Right renal cortex interstitium (tissue), 3 donors: ENCODE measurements at regions not wholly inside any gene's neighbourhood (a gene's known extent, or its start where the extent isn't known, plus 50 kb on each side); places are given as distances from the start of the nearest gene placed in this dataset.

ENCODE experiments used
- DNase-seq, 3 donors: peaks; one replicate each; pipeline ENCODE4 v3.0.0-alpha.2; 2013; ENCODE audit warnings: low read depth in 3 of 3, low spot score in 2 of 3

GRCh38 chr1:34686531-34686930, 68.3 kb upstream of the GJB5 start:
- no peak for DNase-seq

GRCh38 chr1:34688006-34688741, 66.7 kb upstream of the GJB5 start:
- DNase-seq, result no peak

GRCh38 chr1:34690269-34690668, 64.6 kb upstream of the GJB5 start:
- no peak for DNase-seq

GRCh38 chr1:34693081-34693480, 61.8 kb upstream of the GJB5 start:
- DNase-seq, result no peak

- no peak for DNase-seq
Measured at GRCh38 chr1:34694383-34694782, 60.5 kb upstream of the GJB5 start.

GRCh38 chr1:34695580-34695979, 59.3 kb upstream of the GJB5 start:
- no peak for DNase-seq

- no peak for DNase-seq
Measured at GRCh38 chr1:34696230-34696629, 58.6 kb upstream of the GJB5 start.

- DNase-seq, result no peak
Measured at GRCh38 chr1:34696981-34697380, 57.9 kb upstream of the GJB5 start.

- DNase-seq, result no peak
Measured at GRCh38 chr1:34697818-34698217, 57.0 kb upstream of the GJB5 start.

- peak in 2 of 3 donors; percentile 38 to 60 for DNase-seq
Measured at GRCh38 chr1:34701326-34702060, 53.4 kb upstream of the GJB5 start.
